Common myeloid progenitor, CD34-positive (primary cell): ENCODE measurements at regions not wholly inside any gene's neighbourhood (a gene's known extent, or its start where the extent isn't known, plus 50 kb on each side); places are given as distances from the start of the nearest gene placed in this dataset.
A peak's percentile ranks its signal among the peaks of the same experiment; 100 is the strongest.

Source experiments
- CTCF ChIA-PET: fragments of 350-600 bp; sonication (Branson Sonifier 250); formaldehyde crosslinking; loops from one replicate; lab custom pipeline; 2021; ENCODE audit warnings: antibody characterized with exemption; lab: Charles Lee
- POLR2A ChIA-PET: fragments of 350-600 bp; sonication (Branson Sonifier 250); formaldehyde crosslinking; loops from one replicate; lab custom pipeline; 2021; ENCODE audit warnings: antibody characterized with exemption; lab: Charles Lee
- DNase-seq, 3 donors: peaks; one replicate each; pipeline versions ENCODE4 v3.0.0 to v3.0.0-alpha.2; 2013
- H3K27ac ChIP-seq, 2 experiments: 1 replicate in 1 of 2; 2 replicates in 1 of 2; pipeline ENCODE4 v1.7.0; 2013; ENCODE audit warnings: inconsistent platforms in 2 of 2, low read length in 2 of 2, mild to moderate bottlenecking in 2 of 2, low read depth in 1 of 2, moderate library complexity in 1 of 2; ENCODE audit not compliant: severe bottlenecking in 2 of 2, insufficient read depth in 1 of 2, poor library complexity in 1 of 2
- H3K27me3 ChIP-seq, 5 experiments: replicated peaks in 2 of 5; 1 replicate in 3 of 5; 2 replicates in 2 of 5; pipeline versions ENCODE4 v1.6.1 to v1.7.0; 2013; ENCODE audit warnings: low read length in 4 of 5, mild to moderate bottlenecking in 2 of 5, moderate library complexity in 2 of 5, inconsistent platforms in 1 of 5; ENCODE audit not compliant: insufficient read depth in 5 of 5, control insufficient read depth in 4 of 5
- H3K36me3 ChIP-seq, 4 experiments: 1 replicate in 2 of 4; 2 replicates in 2 of 4; pipeline versions ENCODE4 v1.6.1 to v1.7.0; 2013; ENCODE audit warnings: low read length in 3 of 4, control low read depth in 1 of 4, mild to moderate bottlenecking in 1 of 4; ENCODE audit not compliant: control insufficient read depth in 4 of 4, insufficient read depth in 4 of 4
- H3K4me1 ChIP-seq, 4 experiments: 1 replicate in 3 of 4; 2 replicates in 1 of 4; pipeline versions ENCODE4 v1.6.1 to v1.7.1; 2013; ENCODE audit warnings: low read length in 3 of 4, mild to moderate bottlenecking in 3 of 4, control low read depth in 1 of 4, inconsistent platforms in 1 of 4, moderate library complexity in 1 of 4; ENCODE audit not compliant: control insufficient read depth in 4 of 4, insufficient read depth in 4 of 4; ENCODE audit errors: control extremely low read depth in 1 of 4
- H3K4me3 ChIP-seq, 7 experiments: 1 replicate in 4 of 7; 2 replicates in 3 of 7; pipeline versions ENCODE4 v1.5.1 to v1.7.0; 2013; ENCODE audit warnings: mild to moderate bottlenecking in 7 of 7, low read length in 6 of 7, moderate library complexity in 6 of 7, inconsistent platforms in 2 of 7, low read depth in 2 of 7, control low read depth in 1 of 7; ENCODE audit not compliant: insufficient read depth in 4 of 7, control insufficient read depth in 1 of 7; ENCODE audit errors: extremely low read depth in 1 of 7
- H3K9me3 ChIP-seq, 5 experiments: 1 replicate in 4 of 5; 2 replicates in 1 of 5; pipeline versions ENCODE4 v1.6.1 to v1.7.1; 2013; ENCODE audit warnings: low read length in 4 of 5, mild to moderate bottlenecking in 2 of 5, inconsistent platforms in 1 of 5, low read depth in 1 of 5, moderate library complexity in 1 of 5; ENCODE audit not compliant: control insufficient read depth in 4 of 5, insufficient read depth in 2 of 5; ENCODE audit errors: control extremely low read depth in 1 of 5
- WGBS: methylation state at CpG from one replicate; pipeline ENCODE4 v1.1.5; 2013; ENCODE audit not compliant: insufficient coverage; 5-methylcytosine and 5-hydroxymethylcytosine counted together

DNA sequence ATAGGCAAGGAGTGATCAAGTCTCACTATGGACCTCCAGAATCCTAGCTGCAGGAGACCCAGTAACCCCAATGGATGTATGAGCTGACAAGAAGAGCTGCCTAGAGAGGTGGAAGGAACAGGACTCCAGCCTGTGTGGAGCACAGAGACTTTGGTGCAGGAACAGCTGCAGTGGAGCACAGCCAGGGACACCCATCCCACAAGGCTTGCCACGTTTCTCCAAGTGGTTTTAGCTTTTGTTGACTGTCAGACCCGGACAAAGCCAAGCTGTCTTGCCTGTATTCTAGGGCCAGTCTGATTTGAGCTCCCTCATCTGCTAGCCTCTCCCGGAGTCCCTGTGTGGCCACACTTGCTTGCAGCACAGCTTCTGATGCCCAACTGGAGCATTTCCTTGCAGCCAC, 224.7 kb downstream of the CHRM2 start:
- POLR2A ChIA-PET, result no interaction called here
- no peak overlapping the region for H3K27ac ChIP-seq
- DNase-seq, result no peak
- H3K4me1 ChIP-seq, result no peaks in the 10 kb centered on the region
- H3K27me3 ChIP-seq, result no peaks in the 10 kb centered on the region
- H3K36me3 ChIP-seq, result no peaks in the 10 kb centered on the region
- no peaks in the 10 kb centered on the region for H3K9me3 ChIP-seq
- WGBS, result 93% methylated on average over 3 of the region's 3 CpGs
- H3K4me3 ChIP-seq, result no peak overlapping the region
- CTCF ChIA-PET, result interaction anchor here (1.4 kb wide), 1 partner anchor 12 kb away, joined by 3 read pairs; no protein-coding TSS in a partner anchor

- no CpG with 5 or more reads among the region's 2 CpGs for WGBS
- Histone ChIP-seq H3K4me1 (no peaks in the 10 kb centered on the region), H3K27me3 (no peaks in the 10 kb centered on the region), H3K36me3 (no peaks in the 10 kb centered on the region), H3K4me3 (no peak overlapping the region), H3K27ac (no peak overlapping the region), H3K9me3 (peaks cover 0 to 2% (median 0%) of the 10 kb centered on the region in 5 experiments)
- peak; percentile 7 to 20 (median 15) for DNase-seq
- ChIA-PET POLR2A (no interaction called here), CTCF (no interaction called here)
Measured at GRCh38 chr7:137091396-137091795, 222.9 kb downstream of the CHRM2 start.

- POLR2A ChIA-PET, result no interaction called here
- Histone ChIP-seq H3K9me3 (peaks cover 0 to 2% (median 0%) of the 10 kb centered on the region in 5 experiments), H3K4me3 (no peak overlapping the region), H3K36me3 (no peaks in the 10 kb centered on the region), H3K4me1 (no peaks in the 10 kb centered on the region), H3K27me3 (no peaks in the 10 kb centered on the region), H3K27ac (no peak overlapping the region)
- WGBS, result no CpG with 5 or more reads among the region's 3 CpGs
- no peak for DNase-seq
- CTCF ChIA-PET, result no interaction called here
Measured at GRCh38 chr7:137086896-137087295, 218.4 kb downstream of the CHRM2 start.

DNA sequence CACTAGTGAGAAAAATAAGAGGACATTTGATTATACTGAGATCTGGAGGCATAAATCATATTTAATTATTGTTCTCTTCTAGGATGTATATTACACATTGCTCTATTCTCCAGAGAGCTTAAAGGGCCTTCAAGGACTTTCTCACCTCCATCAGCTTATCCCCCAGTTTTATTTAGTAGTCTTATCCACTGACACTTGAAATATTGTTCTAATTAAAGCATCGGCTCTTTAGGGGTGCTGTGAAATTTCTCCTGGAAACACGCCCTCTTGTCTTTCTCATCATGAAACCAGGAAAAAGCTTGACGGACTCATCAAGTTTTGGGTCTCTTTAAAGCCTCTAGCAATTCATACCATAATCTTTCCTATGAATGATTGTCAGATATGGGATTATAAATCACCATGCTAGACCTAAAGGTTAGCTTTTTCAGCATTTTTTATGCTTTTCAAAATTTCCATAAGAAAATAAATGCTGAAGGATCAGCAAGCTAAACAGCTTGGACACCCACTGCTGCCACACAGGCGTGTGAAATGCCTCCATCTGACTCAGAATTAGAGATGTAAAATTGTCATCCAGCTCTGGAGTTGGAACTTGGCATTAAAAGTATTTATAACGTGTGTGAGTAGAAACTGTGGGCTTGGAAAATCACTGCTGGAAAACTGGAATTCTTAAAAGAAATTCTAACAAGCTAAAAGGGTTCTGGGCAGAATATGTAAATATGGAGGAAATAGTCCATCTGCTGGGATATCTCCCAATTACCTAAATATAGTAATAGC, 216.3 kb downstream of the CHRM2 start:
- no peak for DNase-seq
- ChIA-PET POLR2A (no interaction called here), CTCF (interaction anchor here (1.1 to 1.5 kb wide), 2 partner anchors 11 to 679 kb away, joined by 3 to 4 read pairs; no protein-coding TSS in a partner anchor)
- 94% methylated on average over 2 of the region's 5 CpGs for WGBS
- Histone ChIP-seq H3K27me3 (no peaks in the 10 kb centered on the region), H3K27ac (no peak overlapping the region), H3K4me3 (no peak overlapping the region), H3K36me3 (no peaks in the 10 kb centered on the region), H3K4me1 (no peaks in the 10 kb centered on the region), H3K9me3 (peaks cover 0 to 2% (median 0%) of the 10 kb centered on the region in 5 experiments)

DNA sequence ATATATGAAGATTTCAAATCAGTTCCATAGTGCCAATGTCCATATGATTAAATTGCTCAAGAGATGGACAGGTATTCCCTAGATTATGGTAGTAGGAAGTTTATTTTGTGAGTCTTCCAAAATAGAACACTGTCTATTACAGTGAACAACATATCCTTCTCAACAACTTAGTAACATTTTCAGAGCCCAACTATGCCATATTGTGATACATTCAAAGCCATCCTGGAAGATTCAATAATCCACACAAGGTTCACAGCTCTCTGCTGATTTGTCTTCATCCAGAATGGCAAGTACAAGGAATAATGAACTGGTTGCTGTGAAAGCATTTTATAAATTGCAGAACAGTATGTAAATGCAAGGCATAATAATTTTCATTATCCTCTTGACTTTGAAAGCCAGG, 213.9 kb downstream of the CHRM2 start:
- Histone ChIP-seq H3K4me1 (no peaks in the 10 kb centered on the region), H3K9me3 (peaks cover 0 to 2% (median 0%) of the 10 kb centered on the region in 5 experiments), H3K27ac (no peak overlapping the region), H3K36me3 (no peaks in the 10 kb centered on the region), H3K27me3 (no peaks in the 10 kb centered on the region), H3K4me3 (no peak overlapping the region)
- DNase-seq, result no peak
- ChIA-PET CTCF (no interaction called here), POLR2A (no interaction called here)

DNA sequence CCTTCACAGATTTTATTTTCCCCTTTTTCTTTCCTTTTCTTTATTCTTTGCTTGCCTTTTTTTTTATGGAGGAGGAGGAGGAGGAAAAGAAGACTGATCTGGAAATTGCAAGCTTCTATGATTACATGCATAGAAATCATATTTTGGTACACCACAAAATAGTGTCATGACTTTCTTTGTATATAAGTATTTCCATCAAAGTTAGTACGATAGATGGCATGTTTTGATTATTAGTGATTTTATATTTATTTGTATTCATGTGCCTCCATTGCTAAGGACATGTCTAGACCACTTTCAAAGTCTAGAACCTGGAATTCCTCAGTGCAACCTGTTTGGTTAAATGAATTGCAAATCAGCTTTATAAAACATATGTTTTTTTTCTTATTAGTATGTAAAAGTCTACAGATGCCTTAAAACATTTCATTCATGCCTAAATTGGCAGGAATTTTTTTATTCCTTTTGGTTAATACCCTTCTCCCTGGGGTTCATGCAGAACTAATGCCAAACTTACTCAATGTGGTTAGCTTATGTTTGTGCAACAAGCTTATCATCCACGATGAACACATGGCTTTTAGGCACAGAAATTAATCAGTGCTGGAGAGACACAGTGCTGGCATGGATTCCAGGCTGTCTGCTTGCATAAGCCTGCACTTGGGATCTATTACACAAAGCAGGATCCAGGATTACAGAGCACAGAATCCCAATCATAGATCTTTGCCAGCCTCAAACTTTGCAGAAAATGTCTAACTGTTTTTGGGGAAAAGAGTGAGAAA, 213.1 kb downstream of the CHRM2 start:
- 80% methylated on average over 1 of the region's 2 CpGs for WGBS
- ChIA-PET CTCF (interaction anchor here (1.2 kb wide), 1 partner anchor 12 kb away, joined by 3 read pairs; no protein-coding TSS in a partner anchor), POLR2A (no interaction called here)
- DNase-seq, result no peak
- H3K4me3 ChIP-seq, result no peak overlapping the region
- H3K9me3 ChIP-seq, result no peaks in the 10 kb centered on the region
- H3K27ac ChIP-seq, result no peak overlapping the region
- no peaks in the 10 kb centered on the region for H3K27me3 ChIP-seq
- no peaks in the 10 kb centered on the region for H3K4me1 ChIP-seq
- no peaks in the 10 kb centered on the region for H3K36me3 ChIP-seq
